HepG2 (cell line): ENCODE measurements at regions not wholly inside any gene's neighbourhood (a gene's known extent, or its start where the extent isn't known, plus 50 kb on each side); places are given as distances from the start of the nearest gene placed in this dataset.

Experiments
- ATAC-seq: fragments of 200-7000 bp; cut with Tn5 transposase; 3 replicates; pipeline ENCODE4 v1.9.1; 2020; ENCODE audit warnings: mild to moderate bottlenecking, moderate library complexity
- BruUV-seq: library from RNA; stranded (reverse); fragments of 400-500 nt; replicated peaks from 2 replicates; lab custom pipeline; 2021; lab: Mats Ljungman, UMichigan
- CTCF ChIA-PET: fragments of 300-600 bp; formaldehyde crosslinking; extraction: SDS; loops from one replicate; lab custom pipeline; 2021; ENCODE audit warnings: low total read pairs, inconsistent platforms, low intra/inter-chr PET ratio; lab: Yijun Ruan, JAX
- POLR2A ChIA-PET: fragments of 350-600 bp; sonication (Branson Sonifier 250); formaldehyde crosslinking; loops from one replicate; lab custom pipeline; 2020; ENCODE audit warnings: antibody characterized with exemption, inconsistent platforms; lab: Yijun Ruan, JAX
- DNase-seq: peaks from one replicate; pipeline ENCODE4 v3.0.0-alpha.2; 2015; ENCODE audit warnings: low spot score
- FAIRE-seq: peaks from 3 replicates; lab custom pipeline; 2011; peaks lifted over from hg19 to GRCh38; lab: Jason Lieb, UNC
- H2AFZ ChIP-seq: one replicate; pipeline ENCODE4 v1.6.1; 2011; ENCODE audit warnings: low read length, inconsistent platforms
- H3K27ac ChIP-seq: fragments of 300-600 bp; 3 replicates; pipeline ENCODE4 v1.8.0; 2011; ENCODE audit warnings: mixed run types, mild to moderate bottlenecking, mixed read lengths, low read length, inconsistent platforms; ENCODE audit not compliant: insufficient read depth; ENCODE audit errors: extremely low read length
- H3K27me3 ChIP-seq, 2 experiments: fragments of 200-600 bp in 1 of 2; 2 replicates in 1 of 2; 3 replicates in 1 of 2; pipeline versions ENCODE4 v1.6.0 to v1.8.0; 2011; ENCODE audit warnings: low read length in 2 of 2, mild to moderate bottlenecking in 2 of 2, moderate library complexity in 2 of 2, inconsistent platforms in 1 of 2; ENCODE audit not compliant: insufficient read depth in 2 of 2, control insufficient read depth in 1 of 2
- H3K36me3 ChIP-seq, 2 experiments: fragments of 200-600 bp in 1 of 2; replicated peaks in 1 of 2; 2 replicates in 1 of 2; 3 replicates in 1 of 2; pipeline versions ENCODE4 v1.5.1 to v1.8.0; 2011; ENCODE audit warnings: low read length in 2 of 2, inconsistent platforms in 1 of 2; ENCODE audit not compliant: insufficient read depth in 2 of 2, control insufficient read depth in 1 of 2
- H3K4me1 ChIP-seq: 2 replicates; pipeline ENCODE4 v1.5.1; 2012; ENCODE audit warnings: low read length, inconsistent platforms; ENCODE audit not compliant: insufficient read depth
- H3K4me2 ChIP-seq: 2 replicates; pipeline ENCODE4 v1.6.0; 2011; ENCODE audit warnings: low read depth, low read length, inconsistent platforms
- H3K4me3 ChIP-seq, 3 experiments: fragments of 200-600 bp in 1 of 3; sonication (generic), shearing (Covaris generic) in 1 of 3; replicated peaks in 1 of 3; 2 replicates each; pipeline ENCODE4 v1.5.1; 2011 to 2016; ENCODE audit warnings: low read length in 3 of 3, inconsistent platforms in 2 of 3, low read depth in 2 of 3, mild to moderate bottlenecking in 2 of 3, control low read depth in 1 of 3, mixed read lengths in 1 of 3; ENCODE audit not compliant: insufficient read depth in 1 of 3
- H3K79me2 ChIP-seq: one replicate; pipeline ENCODE4 v1.6.1; 2011; ENCODE audit warnings: low read length, inconsistent platforms; ENCODE audit not compliant: insufficient read depth
- H3K9ac ChIP-seq: 2 replicates; pipeline ENCODE4 v1.6.0; 2011; ENCODE audit warnings: mild to moderate bottlenecking, low read depth, low read length, inconsistent platforms; ENCODE audit not compliant: insufficient read depth
- H3K9me3 ChIP-seq: 2 replicates; pipeline ENCODE4 v1.5.1; 2012; ENCODE audit warnings: mild to moderate bottlenecking, low read length
- H4K20me1 ChIP-seq: 2 replicates; pipeline ENCODE4 v1.6.0; 2011; ENCODE audit warnings: inconsistent platforms, mild to moderate bottlenecking, low read length, moderate library complexity; ENCODE audit not compliant: insufficient read depth
- ATAD3A ChIP-seq: sonication (generic); formaldehyde crosslinking; IDR thresholded peaks from 2 replicates; pipeline ENCODE4 v1.4.0; 2020; ENCODE audit warnings: missing genetic modification reagents
- KDM4B ChIP-seq: sonication (generic); formaldehyde crosslinking; IDR thresholded peaks from 2 replicates; pipeline ENCODE4 v1.4.0; 2020; ENCODE audit warnings: missing genetic modification reagents
- NFKBIZ ChIP-seq: IDR thresholded peaks from 2 replicates; pipeline ENCODE4 v1.6.1; 2018; ENCODE audit warnings: missing genetic modification reagents, missing compliant biosample characterization
- SIN3B ChIP-seq: fragments of 150-350 bp; IDR thresholded peaks from 2 replicates; pipeline ENCODE4 v1.6.1; 2014; ENCODE audit warnings: low read length
- YEATS2 ChIP-seq: sonication (generic); formaldehyde crosslinking; IDR thresholded peaks from 2 replicates; pipeline ENCODE4 v1.4.0; 2020; ENCODE audit warnings: missing genetic modification reagents, borderline replicate concordance
- ZFP36 ChIP-seq: fragments of 150-350 bp; IDR thresholded peaks from 2 replicates; pipeline ENCODE4 v1.6.1; 2018; ENCODE audit warnings: borderline replicate concordance, low read length, low read depth; ENCODE audit not compliant: partially characterized antibody
- ZNF207 ChIP-seq: fragments of 450-650 bp; IDR thresholded peaks from 2 replicates; pipeline ENCODE4 v1.6.1; 2016; ENCODE audit warnings: antibody characterized with exemption, borderline replicate concordance
- ZNF234 ChIP-seq: sonication (generic); formaldehyde crosslinking; conservative IDR thresholded peaks from 2 replicates; pipeline ENCODE4 v1.5.1; 2020; ENCODE audit warnings: mild to moderate bottlenecking, missing genetic modification reagents
- ZNF557 ChIP-seq: sonication (generic); formaldehyde crosslinking; IDR thresholded peaks from 2 replicates; pipeline ENCODE4 v1.4.0; 2020; ENCODE audit warnings: missing genetic modification reagents
- ZNF616 ChIP-seq: sonication (generic); formaldehyde crosslinking; IDR thresholded peaks from 2 replicates; pipeline ENCODE4 v1.5.0; 2020; ENCODE audit warnings: low read depth, mild to moderate bottlenecking, missing genetic modification reagents
- ZNF775 ChIP-seq: sonication (generic); formaldehyde crosslinking; IDR thresholded peaks from 2 replicates; pipeline ENCODE4 v1.4.0; 2020; ENCODE audit warnings: missing genetic modification reagents, mild to moderate bottlenecking, moderate library complexity, borderline replicate concordance
- WGBS: methylation state at CpG from one replicate; pipeline ENCODE4 v1.1.6; 2017; ENCODE audit warnings: low lambda C conversion rate; 5-methylcytosine and 5-hydroxymethylcytosine counted together
- in situ Hi-C: cut with HindIII; loops from 2 replicates; pipeline ENCODE4 v1.10.0; 2017; ENCODE audit warnings: low pct_unique_long_range_greater_than_20kb; ENCODE audit not compliant: extremely low pct_ligation_motif_present
- intact Hi-C: fragments of 100-400 bp; cut with micrococcal nuclease; formaldehyde crosslinking; loops from one replicate; pipeline ENCODE4 v1.10.0; 2022; ENCODE audit not compliant: unreplicated experiment
- TF ChIP-seq, protein P1 (sequence below): sonication (generic); formaldehyde crosslinking; IDR thresholded peaks from 2 replicates; pipeline ENCODE4 v1.8.0; 2022; ENCODE audit warnings: mild to moderate bottlenecking, missing genetic modification reagents, borderline replicate concordance

GRCh38 chr1:82721702-82722101, 921.0 kb downstream of the ADGRL2 start:
- TF ChIP-seq ZNF616 (CRISPR knock-in tag) (no peak), NFKBIZ (CRISPR knock-in tag) (no peak), KDM4B (CRISPR knock-in tag) (no peak), ZNF557 (CRISPR knock-in tag) (no peak), ATAD3A (CRISPR knock-in tag) (no peak), ZFP36 (no peak), ZNF775 (CRISPR knock-in tag) (no peak), ZNF207 (no peak), ZNF234 (CRISPR knock-in tag) (no peak), SIN3B (no peak), YEATS2 (CRISPR knock-in tag) (no peak)
- TF ChIP-seq, protein P1, sequence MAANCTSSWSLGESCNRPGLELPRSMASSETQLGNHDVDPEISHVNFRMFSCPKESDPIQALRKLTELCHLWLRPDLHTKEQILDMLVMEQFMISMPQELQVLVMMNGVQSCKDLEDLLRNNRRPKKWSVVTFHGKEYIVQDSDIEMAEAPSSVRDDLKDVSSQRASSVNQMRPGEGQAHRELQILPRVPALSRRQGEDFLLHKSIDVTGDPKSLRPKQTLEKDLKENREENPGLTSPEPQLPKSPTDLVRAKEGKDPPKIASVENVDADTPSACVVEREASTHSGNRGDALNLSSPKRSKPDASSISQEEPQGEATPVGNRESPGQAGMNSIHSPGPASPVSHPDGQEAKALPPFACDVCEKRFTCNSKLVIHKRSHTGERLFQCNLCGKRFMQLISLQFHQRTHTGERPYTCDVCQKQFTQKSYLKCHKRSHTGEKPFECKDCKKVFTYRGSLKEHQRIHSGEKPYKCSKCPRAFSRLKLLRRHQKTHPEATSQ: no peak
- no peaks in the 10 kb centered on the region for H3K36me3 ChIP-seq
- ChIA-PET CTCF (no interaction called here), POLR2A (no interaction called here)
- BruUV-seq: no TSS peak
- no peaks in the 10 kb centered on the region for H4K20me1 ChIP-seq
- ATAC-seq: no peak
- no peak overlapping the region for H3K4me2 ChIP-seq
- no peak for DNase-seq
- no peak overlapping the region for H3K27ac ChIP-seq
- in situ Hi-C loops: no loop called here
- no peaks in the 10 kb centered on the region for H3K4me1 ChIP-seq
- no peaks in the 10 kb centered on the region for H3K79me2 ChIP-seq
- no peaks in the 10 kb centered on the region for H3K27me3 ChIP-seq
- no peak for FAIRE-seq
- no peak overlapping the region for H2AFZ ChIP-seq
- WGBS: 0% methylated on average over 3 of the region's 3 CpGs
- no peak overlapping the region for H3K4me3 ChIP-seq
- no peak overlapping the region for H3K9ac ChIP-seq
- H3K9me3 ChIP-seq: peaks cover 84% of the 10 kb centered on the region
- intact Hi-C loops: no loop called here
